Cardiac muscle cell (in vitro differentiated cells and primary cell): ENCODE measurements at regions not wholly inside any gene's neighbourhood (a gene's known extent, or its start where the extent isn't known, plus 50 kb on each side); places are given as distances from the start of the nearest gene placed in this dataset.

Experiments
- DNase-seq, 2 donors: peaks; one replicate each; pipeline versions ENCODE4 v3.0.0 to v3.0.0-alpha.2; 2010 to 2017; ENCODE audit warnings: low read depth in 1 of 2, low spot score in 1 of 2
- H3K27ac ChIP-seq: fragments of 200-600 bp; sonication (generic); 2 replicates; pipeline ENCODE4 v1.5.1; 2016
- H3K27me3 ChIP-seq: fragments of 200-600 bp; sonication (generic); 2 replicates; pipeline ENCODE4 v1.6.0; 2016; ENCODE audit warnings: control low read depth
- H3K36me3 ChIP-seq: fragments of 200-600 bp; sonication (generic); 2 replicates; pipeline ENCODE4 v1.5.1; 2016; ENCODE audit warnings: control low read depth
- H3K4me1 ChIP-seq: fragments of 200-600 bp; sonication (generic); 2 replicates; pipeline ENCODE4 v1.8.1; 2017; ENCODE audit warnings: low read depth, mild to moderate bottlenecking, mixed run types
- H3K4me3 ChIP-seq: fragments of 200-600 bp; sonication (generic); 2 replicates; pipeline ENCODE4 v1.5.1; 2016; ENCODE audit warnings: mild to moderate bottlenecking
- H3K9me3 ChIP-seq: fragments of 200-600 bp; sonication (generic); 2 replicates; pipeline ENCODE4 v1.5.1; 2017; ENCODE audit warnings: low read depth, mild to moderate bottlenecking, control low read depth
- CTCF ChIP-seq: IDR thresholded peaks from 2 replicates; pipeline ENCODE4 v1.5.1; 2012; ENCODE audit warnings: low read depth, mild to moderate bottlenecking, low read length

GRCh38 chr4:137432446-137433311 is 99.6 kb downstream of the PCDH18 start:
- no peak for TF ChIP-seq CTCF
- Histone ChIP-seq H3K36me3 (no peaks in the 10 kb centered on the region), H3K9me3 (no peaks in the 10 kb centered on the region), H3K27me3 (no peaks in the 10 kb centered on the region), H3K4me3 (no peak overlapping the region), H3K27ac (no peak overlapping the region), H3K4me1 (no peaks in the 10 kb centered on the region)
- DNase-seq, result peak in 1 of 2 donors; percentile 10

- Histone ChIP-seq H3K4me1 (no peaks in the 10 kb centered on the region), H3K27ac (no peak overlapping the region), H3K36me3 (no peaks in the 10 kb centered on the region), H3K9me3 (no peaks in the 10 kb centered on the region), H3K27me3 (no peaks in the 10 kb centered on the region), H3K4me3 (no peak overlapping the region)
- no peak for TF ChIP-seq CTCF
- peak in 1 of 2 donors; percentile 63 for DNase-seq
Measured at GRCh38 chr4:137430171-137430570, 102.1 kb downstream of the PCDH18 start.

- no peak for DNase-seq
- Histone ChIP-seq H3K27me3 (no peaks in the 10 kb centered on the region), H3K27ac (no peak overlapping the region), H3K4me1 (no peaks in the 10 kb centered on the region), H3K4me3 (no peak overlapping the region), H3K36me3 (no peaks in the 10 kb centered on the region), H3K9me3 (no peaks in the 10 kb centered on the region)
- TF ChIP-seq CTCF, result no peak
Measured at GRCh38 chr4:137427411-137427810, 104.9 kb downstream of the PCDH18 start.

- H3K27me3 ChIP-seq, result no peaks in the 10 kb centered on the region
- no peak for DNase-seq
- TF ChIP-seq CTCF, result no peak
- no peak overlapping the region for H3K4me3 ChIP-seq
- H3K36me3 ChIP-seq, result no peaks in the 10 kb centered on the region
- H3K27ac ChIP-seq, result no peak overlapping the region
- H3K4me1 ChIP-seq, result no peaks in the 10 kb centered on the region
- H3K9me3 ChIP-seq, result no peaks in the 10 kb centered on the region
Measured at GRCh38 chr4:137425281-137425680, 107.0 kb downstream of the PCDH18 start.

- Histone ChIP-seq H3K36me3 (no peaks in the 10 kb centered on the region), H3K4me3 (no peak overlapping the region), H3K27ac (no peak overlapping the region), H3K4me1 (peaks cover 10% of the 10 kb centered on the region), H3K9me3 (no peaks in the 10 kb centered on the region), H3K27me3 (no peaks in the 10 kb centered on the region)
- TF ChIP-seq CTCF, result no peak
- no peak for DNase-seq
Measured at GRCh38 chr4:137422666-137423065, 109.6 kb downstream of the PCDH18 start.
